B cell (primary cell): ENCODE measurements at regions not wholly inside any gene's neighbourhood (a gene's known extent, or its start where the extent isn't known, plus 50 kb on each side); places are given as distances from the start of the nearest gene placed in this dataset.

Experiments used
- CTCF ChIP-seq: fragments of 200-600 bp; IDR thresholded peaks from one replicate; pipeline ENCODE4 v1.8.0; 2022; ENCODE audit warnings: antibody characterized with exemption, mild to moderate bottlenecking
- EZH2 ChIP-seq: IDR thresholded peaks from 2 replicates; pipeline ENCODE4 v1.6.1; 2012; ENCODE audit warnings: borderline replicate concordance, low read depth, mild to moderate bottlenecking, moderate library complexity, low read length; ENCODE audit not compliant: insufficient read depth, poor library complexity, severe bottlenecking

DNA sequence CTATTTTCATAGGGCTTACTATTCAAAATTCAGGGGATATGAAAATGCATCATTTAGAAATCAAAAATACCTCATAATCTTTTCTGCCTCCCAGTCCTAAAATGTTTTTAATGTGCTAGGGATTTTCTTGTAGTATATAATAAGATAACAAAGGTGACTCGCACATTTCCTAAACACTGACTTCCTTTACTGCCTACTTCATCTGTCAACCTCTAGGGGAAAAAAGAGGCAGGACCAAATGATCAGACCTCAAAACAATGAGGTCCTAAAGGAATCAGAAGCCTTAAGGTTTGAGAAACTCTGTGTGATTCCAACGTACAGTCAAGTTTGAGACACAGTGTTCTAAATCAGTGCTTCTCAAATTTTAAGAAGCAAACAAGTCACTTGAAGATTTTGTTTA is 56.1 kb upstream of the POU2AF2 start:
- TF ChIP-seq EZH2, result no peak
- TF ChIP-seq CTCF, result no peak
